ENCODE measurements at regions not wholly inside any gene's neighbourhood (a gene's known extent, or its start where the extent isn't known, plus 50 kb on each side); places are given as distances from the start of the nearest gene placed in this dataset.

DNA sequence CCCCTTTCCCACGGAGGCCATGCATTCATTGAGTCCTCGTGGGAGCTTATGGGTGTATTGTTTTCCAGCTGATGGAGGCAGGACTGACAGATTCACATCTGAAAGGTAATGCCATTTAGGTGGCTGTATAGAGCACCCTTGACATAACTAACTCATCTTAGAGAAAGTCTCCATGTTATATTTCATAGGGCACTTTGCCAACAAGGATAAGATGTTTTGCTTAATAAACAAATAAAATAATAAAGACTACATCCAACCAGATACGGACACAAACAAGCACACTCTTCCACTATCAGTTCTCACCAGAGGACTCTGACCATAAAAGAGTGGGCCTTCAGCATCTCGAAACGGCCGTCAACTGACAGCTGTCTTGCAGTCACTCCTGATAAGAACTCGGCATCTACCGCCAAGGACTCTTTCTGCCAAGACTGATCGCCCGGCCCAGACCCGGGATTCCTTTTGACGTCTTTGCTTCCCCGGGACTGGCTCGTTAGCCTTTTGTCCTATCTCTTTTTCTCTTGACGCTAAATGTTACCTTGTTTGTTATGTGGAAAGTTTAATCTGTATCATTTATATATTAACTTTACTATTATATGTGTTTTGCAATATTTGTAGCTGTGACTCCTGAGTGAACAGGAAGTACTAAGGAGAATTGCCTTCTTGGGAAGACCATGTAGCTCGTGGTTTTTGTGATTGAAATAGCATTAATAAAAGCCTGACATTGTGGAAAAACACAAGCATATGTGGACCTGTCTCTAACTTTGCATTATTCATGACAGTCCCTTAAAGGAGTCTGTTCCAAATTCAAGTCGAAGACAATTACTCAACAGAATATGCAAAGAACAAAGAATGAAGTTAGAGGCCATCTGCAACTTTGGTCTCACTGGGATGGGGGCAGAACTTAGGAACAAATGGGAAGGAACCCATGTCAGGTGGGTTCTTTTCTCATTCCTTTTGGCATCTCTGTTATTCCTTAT is 195.1 kb downstream of the LPIN1 start:
- Histone ChIP-seq H3K4me1 (ENCODE audit: insufficient read depth, low read length) (peaks cover 9% of the 10 kb centered on the region), H3K27ac (ENCODE audit: low read length) (no peak overlapping the region), H4K20me1 (ENCODE audit: insufficient read depth, low read length) (no peaks in the 10 kb centered on the region), H3K79me2 (ENCODE audit: insufficient read depth, low read length) (no peaks in the 10 kb centered on the region), H3K9ac (ENCODE audit: low read depth, low read length) (no peak overlapping the region), H3K4me3 (ENCODE audit: low read depth in 1 of 2, low read length in 2 of 2) (no peak overlapping the region), H3K27me3 (ENCODE audit: insufficient read depth, low read length, poor library complexity) (no peaks in the 10 kb centered on the region), H2AFZ (ENCODE audit: low read depth, low read length) (no peak overlapping the region), H3K9me3 (ENCODE audit: insufficient read depth, low read length, severe bottlenecking) (no peaks in the 10 kb centered on the region), H3K36me3 (ENCODE audit: insufficient read depth, low read length) (no peaks in the 10 kb centered on the region), H3K4me2 (ENCODE audit: insufficient read depth, low read length) (no peak overlapping the region)
- ATAC-seq (ENCODE audit: insufficient read depth, low read depth) (no peak), DNase-seq (no peak)
- TF ChIP-seq, protein P1, sequence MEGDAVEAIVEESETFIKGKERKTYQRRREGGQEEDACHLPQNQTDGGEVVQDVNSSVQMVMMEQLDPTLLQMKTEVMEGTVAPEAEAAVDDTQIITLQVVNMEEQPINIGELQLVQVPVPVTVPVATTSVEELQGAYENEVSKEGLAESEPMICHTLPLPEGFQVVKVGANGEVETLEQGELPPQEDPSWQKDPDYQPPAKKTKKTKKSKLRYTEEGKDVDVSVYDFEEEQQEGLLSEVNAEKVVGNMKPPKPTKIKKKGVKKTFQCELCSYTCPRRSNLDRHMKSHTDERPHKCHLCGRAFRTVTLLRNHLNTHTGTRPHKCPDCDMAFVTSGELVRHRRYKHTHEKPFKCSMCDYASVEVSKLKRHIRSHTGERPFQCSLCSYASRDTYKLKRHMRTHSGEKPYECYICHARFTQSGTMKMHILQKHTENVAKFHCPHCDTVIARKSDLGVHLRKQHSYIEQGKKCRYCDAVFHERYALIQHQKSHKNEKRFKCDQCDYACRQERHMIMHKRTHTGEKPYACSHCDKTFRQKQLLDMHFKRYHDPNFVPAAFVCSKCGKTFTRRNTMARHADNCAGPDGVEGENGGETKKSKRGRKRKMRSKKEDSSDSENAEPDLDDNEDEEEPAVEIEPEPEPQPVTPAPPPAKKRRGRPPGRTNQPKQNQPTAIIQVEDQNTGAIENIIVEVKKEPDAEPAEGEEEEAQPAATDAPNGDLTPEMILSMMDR (IDR thresholded peaks at IDR 0.05; ENCODE audit: borderline replicate concordance, extremely low read depth, low read length, poor library complexity, severe bottlenecking): no peak
- TF ChIP-seq EZH2 (IDR thresholded peaks at IDR 0.05; ENCODE audit: borderline replicate concordance, low read depth, low read length, severe bottlenecking): no peak

DNA sequence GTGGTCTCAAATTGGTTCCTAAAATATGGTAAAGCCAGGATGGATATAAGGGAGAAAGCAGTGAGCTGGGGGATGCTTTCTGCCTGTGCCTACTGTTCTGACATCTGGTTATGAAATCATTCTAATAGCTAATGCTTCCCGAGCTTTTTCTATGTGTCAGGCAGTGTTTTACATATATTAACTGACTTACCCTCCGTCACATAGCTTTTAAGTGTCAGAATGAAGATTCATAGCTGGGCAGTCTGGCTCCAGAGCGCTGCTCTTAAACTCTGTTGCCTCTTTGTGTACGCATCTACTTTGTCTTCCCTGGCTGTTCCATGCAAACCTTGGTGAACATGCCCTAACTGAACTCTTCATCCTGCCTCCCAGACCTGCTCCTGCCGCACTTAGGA is 195.7 kb downstream of the LPIN1 start:
- DNase-seq (no peak), ATAC-seq (ENCODE audit: insufficient read depth, low read depth) (no peak)
- Histone ChIP-seq H3K4me2 (ENCODE audit: insufficient read depth, low read length) (no peak overlapping the region), H4K20me1 (ENCODE audit: insufficient read depth, low read length) (no peaks in the 10 kb centered on the region), H3K4me3 (ENCODE audit: low read depth in 1 of 2, low read length in 2 of 2) (no peak overlapping the region), H2AFZ (ENCODE audit: low read depth, low read length) (no peak overlapping the region), H3K79me2 (ENCODE audit: insufficient read depth, low read length) (no peaks in the 10 kb centered on the region), H3K4me1 (ENCODE audit: insufficient read depth, low read length) (peaks cover 9% of the 10 kb centered on the region), H3K36me3 (ENCODE audit: insufficient read depth, low read length) (no peaks in the 10 kb centered on the region), H3K9me3 (ENCODE audit: insufficient read depth, low read length, severe bottlenecking) (no peaks in the 10 kb centered on the region), H3K27me3 (ENCODE audit: insufficient read depth, low read length, poor library complexity) (no peaks in the 10 kb centered on the region), H3K9ac (ENCODE audit: low read depth, low read length) (no peak overlapping the region), H3K27ac (ENCODE audit: low read length) (no peak overlapping the region)
- TF ChIP-seq, protein P1 (IDR thresholded peaks at IDR 0.05; ENCODE audit: borderline replicate concordance, extremely low read depth, low read length, poor library complexity, severe bottlenecking): no peak

DNA sequence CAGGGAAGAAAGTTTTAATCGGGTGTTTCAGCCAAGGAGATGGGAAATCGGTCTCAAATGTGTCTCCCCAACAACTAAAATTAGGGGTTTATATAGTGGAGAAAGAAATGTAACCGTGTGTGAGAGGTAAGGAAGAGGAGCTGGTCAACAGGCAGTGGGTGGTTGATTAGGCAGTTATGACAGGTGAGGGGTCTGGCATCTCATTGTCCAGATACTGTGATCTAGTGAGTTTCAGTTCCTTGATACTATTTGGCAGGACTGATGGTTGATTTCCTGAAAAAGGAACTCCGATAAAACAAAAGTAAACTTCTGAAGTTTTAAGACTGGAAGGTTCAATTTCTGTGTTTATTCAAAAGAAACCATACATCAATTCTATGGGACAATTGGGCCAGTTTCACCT is 197.9 kb downstream of the LPIN1 start:
- Histone ChIP-seq H2AFZ (ENCODE audit: low read depth, low read length) (no peak overlapping the region), H3K27me3 (ENCODE audit: insufficient read depth, low read length, poor library complexity) (no peaks in the 10 kb centered on the region), H3K36me3 (ENCODE audit: insufficient read depth, low read length) (no peaks in the 10 kb centered on the region), H3K4me1 (ENCODE audit: insufficient read depth, low read length) (peaks cover 9% of the 10 kb centered on the region), H3K9me3 (ENCODE audit: insufficient read depth, low read length, severe bottlenecking) (no peaks in the 10 kb centered on the region), H3K4me2 (ENCODE audit: insufficient read depth, low read length) (no peak overlapping the region), H4K20me1 (ENCODE audit: insufficient read depth, low read length) (no peaks in the 10 kb centered on the region), H3K4me3 (ENCODE audit: low read depth in 1 of 2, low read length in 2 of 2) (no peak overlapping the region), H3K9ac (ENCODE audit: low read depth, low read length) (no peak overlapping the region), H3K79me2 (ENCODE audit: insufficient read depth, low read length) (no peaks in the 10 kb centered on the region), H3K27ac (ENCODE audit: low read length) (no peak overlapping the region)
- DNase-seq (no peak), ATAC-seq (ENCODE audit: insufficient read depth, low read depth) (no peak)
- no peak for TF ChIP-seq EZH2 (IDR thresholded peaks at IDR 0.05; ENCODE audit: borderline replicate concordance, low read depth, low read length, severe bottlenecking)
- TF ChIP-seq, protein P1 (IDR thresholded peaks at IDR 0.05; ENCODE audit: borderline replicate concordance, extremely low read depth, low read length, poor library complexity, severe bottlenecking): no peak
